Suprapubic skin (tissue), 4 donors: ENCODE measurements at regions not wholly inside any gene's neighbourhood (a gene's known extent, or its start where the extent isn't known, plus 50 kb on each side); places are given as distances from the start of the nearest gene placed in this dataset.

Source experiments
- DNase-seq, 2 donors: peaks; one replicate each; pipeline ENCODE4 v3.0.0-alpha.2; 2019; ENCODE audit warnings: low spot score in 2 of 2
- H3K27ac ChIP-seq: fragments of 200-600 bp; sonication (generic); one replicate; pipeline ENCODE4 v1.5.1; 2019
- H3K27me3 ChIP-seq: fragments of 200-600 bp; sonication (generic); one replicate; pipeline ENCODE4 v1.5.1; 2019
- H3K36me3 ChIP-seq: fragments of 200-600 bp; sonication (generic); one replicate; pipeline ENCODE4 v1.5.1; 2019
- H3K4me1 ChIP-seq: fragments of 200-600 bp; sonication (generic); one replicate; pipeline ENCODE4 v1.5.1; 2019
- H3K4me3 ChIP-seq: fragments of 200-600 bp; sonication (generic); one replicate; pipeline ENCODE4 v1.5.1; 2019; ENCODE audit warnings: mild to moderate bottlenecking
- H3K9me3 ChIP-seq: fragments of 200-600 bp; sonication (generic); one replicate; pipeline ENCODE4 v1.5.1; 2019
- CTCF ChIP-seq, 2 donors: fragments of 200-600 bp in 1 of 2; fragments of 450-650 bp in 1 of 2; sonication (generic) in 1 of 2; IDR thresholded peaks; one replicate each; pipeline ENCODE4 v1.5.1; 2016 to 2019; ENCODE audit warnings: antibody characterized with exemption in 2 of 2, mild to moderate bottlenecking in 1 of 2, moderate library complexity in 1 of 2
- EP300 ChIP-seq: sonication (generic); formaldehyde crosslinking; IDR thresholded peaks from one replicate; pipeline ENCODE4 v1.6.1; 2017; ENCODE audit warnings: antibody characterized with exemption
- POLR2A ChIP-seq, 2 donors: fragments of 450-650 bp; IDR thresholded peaks; one replicate each; pipeline ENCODE4 v1.6.1; 2017; ENCODE audit warnings: antibody characterized with exemption in 2 of 2, mild to moderate bottlenecking in 2 of 2, moderate library complexity in 2 of 2
- POLR2AphosphoS5 ChIP-seq, 3 donors: sonication (generic); formaldehyde crosslinking; IDR thresholded peaks; one replicate each; pipeline ENCODE4 v1.6.1; 2017; ENCODE audit warnings: antibody characterized with exemption in 3 of 3
- WGBS: methylation state at CpG from one replicate; pipeline ENCODE4 v1.1.5; 2018; 5-methylcytosine and 5-hydroxymethylcytosine counted together

DNA sequence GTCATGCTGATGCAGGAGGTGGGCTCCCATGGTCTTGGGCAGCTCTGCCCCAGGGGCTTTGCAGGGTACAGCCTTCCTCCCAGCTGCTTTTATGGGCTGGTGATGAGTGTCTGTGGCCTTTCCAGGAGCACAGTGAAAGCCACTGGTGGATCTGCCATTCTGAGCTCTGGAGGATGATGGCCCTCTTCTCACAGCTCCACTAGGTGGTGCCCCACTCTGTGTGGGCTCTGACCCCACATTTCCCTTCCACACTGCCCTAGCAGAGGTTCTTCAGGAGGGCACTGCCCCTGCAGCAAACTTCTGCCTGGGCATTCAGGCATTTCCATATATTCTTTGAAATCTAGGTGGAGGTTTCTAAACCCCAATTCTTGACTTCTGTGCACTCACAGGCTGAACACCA, 1188.6 kb downstream of the MRPL39 start:
- Histone ChIP-seq H3K4me3 (no peak overlapping the region), H3K27me3 (no peaks in the 10 kb centered on the region), H3K36me3 (no peaks in the 10 kb centered on the region), H3K4me1 (no peaks in the 10 kb centered on the region), H3K9me3 (no peaks in the 10 kb centered on the region), H3K27ac (no peak overlapping the region)
- TF ChIP-seq CTCF (IDR thresholded peaks at IDR 0.05) (no peak), EP300 (no peak), POLR2AphosphoS5 (IDR thresholded peaks at IDR 0.05) (no peak), POLR2A (IDR thresholded peaks at IDR 0.05) (no peak)
- DNase-seq = no peak

DNA sequence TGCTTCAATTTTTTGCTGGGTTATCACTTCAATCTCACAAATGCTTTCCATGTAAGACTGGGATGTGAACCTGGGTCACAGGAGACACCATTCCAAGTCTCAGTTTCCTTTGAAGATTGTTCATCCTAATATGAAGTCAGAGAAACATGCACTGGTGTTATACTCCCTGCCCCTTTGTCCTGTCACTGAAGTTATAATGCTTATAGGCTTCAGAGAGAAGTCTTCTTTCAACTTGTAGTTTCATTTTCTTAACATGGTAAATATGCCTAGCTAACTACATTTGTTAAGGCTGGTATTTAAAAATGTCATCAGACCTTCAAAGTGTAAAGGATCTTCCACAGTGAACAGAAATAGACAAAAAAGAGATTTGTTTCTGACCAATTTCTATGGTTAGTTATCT, 1195.9 kb downstream of the MRPL39 start:
- TF ChIP-seq POLR2A (IDR thresholded peaks at IDR 0.05) = no peak
- TF ChIP-seq CTCF (IDR thresholded peaks at IDR 0.05) = no peak
- no peak for TF ChIP-seq EP300
- TF ChIP-seq POLR2AphosphoS5 (IDR thresholded peaks at IDR 0.05) = no peak
- no peak overlapping the region for H3K27ac ChIP-seq
- H3K9me3 ChIP-seq = no peaks in the 10 kb centered on the region
- no peak overlapping the region for H3K4me3 ChIP-seq
- DNase-seq = no peak
- H3K36me3 ChIP-seq = no peaks in the 10 kb centered on the region
- H3K4me1 ChIP-seq = no peaks in the 10 kb centered on the region
- H3K27me3 ChIP-seq = no peaks in the 10 kb centered on the region

DNA sequence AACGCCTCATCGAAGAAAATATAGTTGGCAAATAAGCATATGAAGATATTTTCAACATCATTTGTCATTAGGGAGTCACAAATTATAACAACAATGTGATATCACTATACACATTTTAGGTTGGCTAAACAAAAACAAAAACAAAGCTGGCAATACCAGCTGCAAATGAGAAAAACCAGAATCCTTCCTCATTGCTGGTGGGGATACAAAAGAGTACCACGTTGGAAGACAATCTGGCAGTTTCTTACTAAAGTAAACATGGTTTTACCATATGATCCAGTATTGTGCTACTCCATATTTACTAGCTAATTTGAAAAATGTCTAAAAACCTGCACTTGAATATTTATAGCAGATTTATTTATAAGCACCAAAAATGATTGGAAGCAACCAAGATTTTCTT, 1204.1 kb downstream of the MRPL39 start:
- TF ChIP-seq EP300 (no peak), POLR2AphosphoS5 (IDR thresholded peaks at IDR 0.05) (no peak), POLR2A (IDR thresholded peaks at IDR 0.05) (no peak)
- Histone ChIP-seq H3K4me3 (no peak overlapping the region), H3K9me3 (no peaks in the 10 kb centered on the region), H3K27ac (no peak overlapping the region), H3K27me3 (no peaks in the 10 kb centered on the region), H3K36me3 (no peaks in the 10 kb centered on the region), H3K4me1 (no peaks in the 10 kb centered on the region)
- WGBS = 78% methylated on average over 3 of the region's 3 CpGs
- no peak for DNase-seq

DNA sequence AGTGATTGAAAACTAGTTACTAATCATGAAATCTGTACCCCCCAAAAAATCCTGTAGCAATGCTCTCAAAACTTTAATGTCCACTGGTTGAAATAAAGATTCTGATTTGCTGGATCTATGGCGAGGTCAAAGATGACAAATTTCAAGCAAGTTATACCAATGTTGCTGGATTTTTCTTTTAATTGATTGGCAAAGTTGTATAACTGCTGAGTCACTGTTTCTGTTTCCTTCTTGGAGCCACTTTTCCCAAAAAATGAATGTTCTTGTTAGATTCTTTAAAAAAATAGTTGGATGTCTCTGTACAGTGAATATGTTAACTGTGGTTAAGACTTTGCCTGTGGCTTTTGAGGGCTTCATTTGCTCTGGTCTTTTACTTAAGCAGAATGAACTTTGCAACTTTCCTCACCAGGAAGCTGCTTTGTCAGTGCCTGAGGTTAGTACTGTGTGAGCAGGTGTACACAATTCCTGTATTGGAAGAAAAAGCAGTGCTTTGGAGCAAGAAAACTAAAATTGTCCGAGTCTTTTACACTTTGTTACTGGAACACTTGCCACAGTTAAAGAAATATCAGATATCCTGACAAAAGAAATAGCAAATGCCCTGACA, 1211.9 kb downstream of the MRPL39 start:
- TF ChIP-seq CTCF (IDR thresholded peaks at IDR 0.05) = no peak
- no peak for TF ChIP-seq POLR2AphosphoS5 (IDR thresholded peaks at IDR 0.05)
- TF ChIP-seq POLR2A (IDR thresholded peaks at IDR 0.05) = no peak
- TF ChIP-seq EP300 = no peak
- 41% methylated on average over 2 of the region's 2 CpGs for WGBS
- DNase-seq = no peak
- Histone ChIP-seq H3K9me3 (no peaks in the 10 kb centered on the region), H3K27ac (no peak overlapping the region), H3K27me3 (no peaks in the 10 kb centered on the region), H3K36me3 (no peaks in the 10 kb centered on the region), H3K4me3 (no peak overlapping the region), H3K4me1 (no peaks in the 10 kb centered on the region)

DNA sequence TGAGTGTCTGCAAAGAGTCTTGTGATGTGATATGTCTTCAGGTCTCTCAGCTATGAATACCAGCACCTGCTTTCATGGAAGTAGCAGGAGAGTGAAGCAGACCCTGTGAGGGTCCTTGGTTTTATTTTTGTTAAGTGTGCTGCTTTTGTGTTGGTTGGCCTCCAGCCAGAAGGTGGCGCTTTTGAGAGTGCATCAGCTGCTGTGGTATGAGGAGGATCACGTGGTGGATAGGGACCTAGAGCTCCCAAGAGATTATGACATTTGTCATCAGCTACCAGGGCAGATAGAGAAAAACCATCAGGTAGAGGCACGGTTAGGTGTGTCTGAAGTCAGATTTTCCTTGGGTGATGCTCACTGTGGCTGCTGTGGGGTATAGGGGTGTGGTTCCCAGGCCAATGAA, 1232.1 kb downstream of the MRPL39 start:
- no peaks in the 10 kb centered on the region for H3K9me3 ChIP-seq
- H3K4me1 ChIP-seq = no peaks in the 10 kb centered on the region
- DNase-seq = no peak
- H3K4me3 ChIP-seq = no peak overlapping the region
- WGBS = 60% methylated on average over 1 of the region's 3 CpGs
- TF ChIP-seq POLR2AphosphoS5 (IDR thresholded peaks at IDR 0.05) (no peak), POLR2A (IDR thresholded peaks at IDR 0.05) (no peak), CTCF (IDR thresholded peaks at IDR 0.05) (no peak), EP300 (no peak)
- H3K27ac ChIP-seq = no peak overlapping the region
- H3K27me3 ChIP-seq = no peaks in the 10 kb centered on the region
- no peaks in the 10 kb centered on the region for H3K36me3 ChIP-seq

- Histone ChIP-seq H3K9me3 (no peaks in the 10 kb centered on the region), H3K27ac (no peak overlapping the region), H3K4me1 (no peaks in the 10 kb centered on the region), H3K4me3 (no peak overlapping the region), H3K27me3 (no peaks in the 10 kb centered on the region), H3K36me3 (no peaks in the 10 kb centered on the region)
- WGBS = 86% methylated on average over 4 of the region's 4 CpGs
- no peak for TF ChIP-seq CTCF (IDR thresholded peaks at IDR 0.05)
- no peak for TF ChIP-seq POLR2A (IDR thresholded peaks at IDR 0.05)
- no peak for TF ChIP-seq POLR2AphosphoS5 (IDR thresholded peaks at IDR 0.05)
- no peak for TF ChIP-seq EP300
- DNase-seq = no peak
Observed at GRCh38 chr21:24372506-24372905, 1234.8 kb downstream of the MRPL39 start.
